A549 (cell line): ENCODE measurements at regions not wholly inside any gene's neighbourhood (a gene's known extent, or its start where the extent isn't known, plus 50 kb on each side); places are given as distances from the start of the nearest gene placed in this dataset.

Experiments used
- ATAC-seq, 2 experiments: fragments of 200-7000 bp in 1 of 2; fragments of >200 bp in 1 of 2; cut with Nextera tagmentation in 1 of 2; cut with Tn5 transposase in 1 of 2; 3 replicates each; pipeline versions ENCODE4 v1.8.0 to v1.9.1; 2018 to 2020; ENCODE audit warnings: mild to moderate bottlenecking in 1 of 2, moderate library complexity in 1 of 2
- CTCF ChIA-PET: fragments of 300-600 bp; sonication (Branson Sonifier 250); formaldehyde crosslinking; extraction: SDS; loops from one replicate; lab custom pipeline; 2021; ENCODE audit warnings: antibody characterized with exemption, inconsistent platforms; lab: Yijun Ruan, JAX
- POLR2A ChIA-PET: fragments of 350-600 bp; formaldehyde crosslinking; extraction: SDS; loops from one replicate; lab custom pipeline; 2021; ENCODE audit warnings: antibody characterized with exemption, inconsistent platforms; lab: Yijun Ruan, JAX
- DNase-seq, 2 experiments: peaks; one replicate each; pipeline versions ENCODE4 v3.0.0 to v3.0.0-alpha.2; 2011 to 2016; ENCODE audit warnings: low read depth in 1 of 2, low spot score in 1 of 2
- FAIRE-seq: peaks from 2 replicates; lab custom pipeline; 2011; peaks lifted over from hg19 to GRCh38; lab: Jason Lieb, UNC
- H3K27ac ChIP-seq, 2 experiments: fragments of >200 bp; sonication (Bioruptor Twin); formaldehyde crosslinking; 3 replicates each; pipeline ENCODE4 v1.5.1; 2016 to 2017
- H3K4me1 ChIP-seq: fragments of >200 bp; sonication (Bioruptor Twin); formaldehyde crosslinking; 3 replicates; pipeline ENCODE4 v1.6.1; 2016
- H3K4me2 ChIP-seq: fragments of >200 bp; sonication (Bioruptor Twin); formaldehyde crosslinking; 3 replicates; pipeline ENCODE4 v1.6.1; 2016
- H3K4me3 ChIP-seq: fragments of >200 bp; sonication (Bioruptor Twin); formaldehyde crosslinking; 3 replicates; pipeline ENCODE4 v1.5.1; 2016
- H3K9me3 ChIP-seq: fragments of >200 bp; sonication (Bioruptor Twin); formaldehyde crosslinking; 3 replicates; pipeline ENCODE4 v1.6.1; 2016
- BCL3 ChIP-seq: fragments of >200 bp; sonication (Bioruptor Twin); formaldehyde crosslinking; IDR thresholded peaks from 3 replicates; pipeline ENCODE4 v1.6.1; 2016
- CEBPB ChIP-seq, 2 experiments: fragments of >200 bp in 1 of 2; sonication (Bioruptor Twin) in 1 of 2; formaldehyde crosslinking in 1 of 2; IDR thresholded peaks; 2 replicates each; pipeline ENCODE4 v1.6.1; 2012 to 2016
- CHD2 ChIP-seq: fragments of 150-350 bp; IDR thresholded peaks from 2 replicates; pipeline ENCODE4 v1.6.1; 2014; ENCODE audit warnings: low read length; ENCODE audit not compliant: partially characterized antibody
- CTCF ChIP-seq: fragments of >200 bp; sonication (Bioruptor Twin); formaldehyde crosslinking; IDR thresholded peaks from 3 replicates; pipeline ENCODE4 v1.5.1; 2016
- HEYL ChIP-seq: fragments of 250-450 bp; sonication (Bioruptor Pico); IDR thresholded peaks from 2 replicates; pipeline ENCODE4 v1.8.0; 2021; ENCODE audit warnings: mild to moderate bottlenecking, moderate library complexity
- HOXB5 ChIP-seq: fragments of 250-450 bp; sonication (Bioruptor Pico); IDR thresholded peaks from 2 replicates; pipeline ENCODE4 v1.5.0; 2020; ENCODE audit warnings: mild to moderate bottlenecking, moderate library complexity
- KDM1A ChIP-seq: fragments of 200-600 bp; sonication (generic); IDR thresholded peaks from 2 replicates; pipeline ENCODE4 v1.6.1; 2016; ENCODE audit warnings: low read depth, mild to moderate bottlenecking
- MAFK ChIP-seq: fragments of 450-650 bp; IDR thresholded peaks from 2 replicates; pipeline ENCODE4 v1.6.1; 2014; ENCODE audit not compliant: partially characterized antibody
- MYC ChIP-seq: IDR thresholded peaks from 2 replicates; pipeline ENCODE4 v1.6.1; 2012; ENCODE audit warnings: mild to moderate bottlenecking, inconsistent platforms, low read length, improper control_type of control experiment, borderline replicate concordance
- PBX3 ChIP-seq: IDR thresholded peaks from 2 replicates; pipeline ENCODE4 v1.6.1; 2012
- PHF8 ChIP-seq: fragments of 200-600 bp; sonication (generic); IDR thresholded peaks from 2 replicates; pipeline ENCODE4 v1.6.1; 2016; ENCODE audit warnings: low read depth, mild to moderate bottlenecking, antibody characterized with exemption, moderate library complexity, borderline replicate concordance
- RARB ChIP-seq: fragments of 250-450 bp; sonication (Bioruptor Pico); IDR thresholded peaks from 2 replicates; pipeline ENCODE4 v1.8.0; 2021; ENCODE audit warnings: mild to moderate bottlenecking, moderate library complexity
- RCOR1 ChIP-seq: fragments of 150-350 bp; IDR thresholded peaks from 2 replicates; pipeline ENCODE4 v1.6.1; 2014; ENCODE audit warnings: antibody characterized with exemption, low read length, low read depth
- REST ChIP-seq: fragments of 200-600 bp; sonication (generic); IDR thresholded peaks from 2 replicates; pipeline ENCODE4 v1.6.1; 2016; ENCODE audit warnings: antibody characterized with exemption, mild to moderate bottlenecking, moderate library complexity
- WGBS: methylation state at CpG from one replicate; pipeline ENCODE4 v1.1.6; 2017; ENCODE audit errors: missing lambda C conversion rate; 5-methylcytosine and 5-hydroxymethylcytosine counted together

- H3K4me1 ChIP-seq: no peaks in the 10 kb centered on the region
- no peak overlapping the region for H3K4me2 ChIP-seq
- 0% methylated on average over 1 of the region's 1 CpG for WGBS
- no peak overlapping the region for H3K27ac ChIP-seq
- DNase-seq (no peak), ATAC-seq (no peak), FAIRE-seq (no peak)
- ChIA-PET POLR2A (no interaction called here), CTCF (interaction anchor here (0.6 kb wide), 1 partner anchor 910 kb away, joined by 4 read pairs; no protein-coding TSS in a partner anchor)
- no peak for TF ChIP-seq RARB
- no peak for TF ChIP-seq PHF8
- TF ChIP-seq CTCF: no peak
- no peak for TF ChIP-seq REST
- no peak for TF ChIP-seq KDM1A
- no peak for TF ChIP-seq BCL3
- TF ChIP-seq RCOR1: no peak
- H3K4me3 ChIP-seq: no peak overlapping the region
- no peaks in the 10 kb centered on the region for H3K9me3 ChIP-seq
Observed at GRCh38 chr21:27725916-27726315, 759.0 kb upstream of the ADAMTS5 start.

GRCh38 chr21:27722095-27722494 lies 755.2 kb upstream of the ADAMTS5 start:
- ATAC-seq (no peak), DNase-seq (no peak), FAIRE-seq (no peak)
- Histone ChIP-seq H3K4me1 (no peaks in the 10 kb centered on the region), H3K9me3 (no peaks in the 10 kb centered on the region), H3K4me3 (no peak overlapping the region), H3K4me2 (no peak overlapping the region), H3K27ac (no peak overlapping the region)
- TF ChIP-seq HEYL (no peak), MYC (no peak), MAFK (no peak), RARB (no peak), CTCF (no peak), HOXB5 (CRISPR knock-in tag) (no peak), CEBPB (IDR thresholded peaks at IDR 0.05) (no peak), PBX3 (no peak), CHD2 (no peak)
- CTCF ChIA-PET: no interaction called here
- POLR2A ChIA-PET: no interaction called here
